ENCODE measurements at regions not wholly inside any gene's neighbourhood (a gene's known extent, or its start where the extent isn't known, plus 50 kb on each side); places are given as distances from the start of the nearest gene placed in this dataset.
A peak's percentile ranks its signal among the peaks of the same experiment; 100 is the strongest.

- Mint-ChIP-seq H3K9me3 (no peaks in the 10 kb centered on the region), H3K36me3 (peaks cover 1% of the 10 kb centered on the region), H3K4me3 (no peak overlapping the region), H3K27me3 (ENCODE audit: low read depth) (no peaks in the 10 kb centered on the region), H3K27ac (no peak overlapping the region), H3K4me1 (peaks cover 17% of the 10 kb centered on the region)
- DNase-seq (ENCODE audit: low spot score in 2 of 2, unreplicated experiment in 2 of 2): no peak
- TF ChIP-seq CTCF (IDR thresholded peaks at IDR 0.05; ENCODE audit: unreplicated experiment): no peak
Measured at GRCh38 chr12:115657081-115658013, 620.1 kb downstream of the MED13L start.

- Mint-ChIP-seq H3K4me1 (peaks cover 33% of the 10 kb centered on the region), H3K36me3 (peaks cover 1% of the 10 kb centered on the region), H3K27ac (peak overlapping the region; percentile 89), H3K27me3 (ENCODE audit: low read depth) (no peaks in the 10 kb centered on the region), H3K4me3 (no peak overlapping the region), H3K9me3 (no peaks in the 10 kb centered on the region)
- peak in 1 of 2 experiments; percentile 42 for DNase-seq (ENCODE audit: low spot score in 2 of 2, unreplicated experiment in 2 of 2)
- TF ChIP-seq CTCF (IDR thresholded peaks at IDR 0.05; ENCODE audit: unreplicated experiment): no peak
Measured at GRCh38 chr12:115650026-115650425, 627.5 kb downstream of the MED13L start.

GRCh38 chr12:115648463-115648862 is 629.0 kb downstream of the MED13L start:
- H3K27me3 Mint-ChIP-seq (ENCODE audit: low read depth): no peaks in the 10 kb centered on the region
- TF ChIP-seq CTCF (IDR thresholded peaks at IDR 0.05; ENCODE audit: unreplicated experiment): no peak
- no peak for DNase-seq (ENCODE audit: low spot score in 2 of 2, unreplicated experiment in 2 of 2)
- H3K4me1 Mint-ChIP-seq: peaks cover 43% of the 10 kb centered on the region
- peak overlapping the region; percentile 77 for H3K27ac Mint-ChIP-seq
- no peaks in the 10 kb centered on the region for H3K36me3 Mint-ChIP-seq
- H3K9me3 Mint-ChIP-seq: no peaks in the 10 kb centered on the region
- H3K4me3 Mint-ChIP-seq: no peak overlapping the region

- H3K4me1 Mint-ChIP-seq: peaks cover 38% of the 10 kb centered on the region
- no peak overlapping the region for H3K4me3 Mint-ChIP-seq
- no peak for DNase-seq (ENCODE audit: low spot score in 2 of 2, unreplicated experiment in 2 of 2)
- no peak for TF ChIP-seq CTCF (IDR thresholded peaks at IDR 0.05; ENCODE audit: unreplicated experiment)
- no peaks in the 10 kb centered on the region for H3K36me3 Mint-ChIP-seq
- H3K27me3 Mint-ChIP-seq (ENCODE audit: low read depth): no peaks in the 10 kb centered on the region
- no peak overlapping the region for H3K27ac Mint-ChIP-seq
- H3K9me3 Mint-ChIP-seq: peaks cover 6% of the 10 kb centered on the region
Measured at GRCh38 chr12:115646210-115646609, 631.3 kb downstream of the MED13L start.

GRCh38 chr12:115640929-115641328 is 636.6 kb downstream of the MED13L start:
- Mint-ChIP-seq H3K4me3 (no peak overlapping the region), H3K4me1 (peaks cover 49% of the 10 kb centered on the region), H3K27ac (no peak overlapping the region), H3K36me3 (no peaks in the 10 kb centered on the region), H3K27me3 (ENCODE audit: low read depth) (no peaks in the 10 kb centered on the region), H3K9me3 (peaks cover 6% of the 10 kb centered on the region)
- TF ChIP-seq CTCF (IDR thresholded peaks at IDR 0.05; ENCODE audit: unreplicated experiment): no peak
- no peak for DNase-seq (ENCODE audit: low spot score in 2 of 2, unreplicated experiment in 2 of 2)
